GM23248 (cell line): ENCODE measurements at regions not wholly inside any gene's neighbourhood (a gene's known extent, or its start where the extent isn't known, plus 50 kb on each side); places are given as distances from the start of the nearest gene placed in this dataset.

Experiments used
- DNase-seq: peaks from one replicate; pipeline ENCODE4 v3.0.0-alpha.2; 2015
- H2AFZ ChIP-seq: fragments of 200-600 bp; sonication (generic); 2 replicates; pipeline ENCODE4 v1.6.1; 2016; ENCODE audit warnings: antibody characterized with exemption
- H3F3A ChIP-seq: fragments of 200-600 bp; sonication (generic); 2 replicates; pipeline ENCODE4 v1.6.1; 2016; ENCODE audit warnings: mild to moderate bottlenecking, antibody characterized with exemption, mixed run types; ENCODE audit not compliant: insufficient read depth
- H3K27ac ChIP-seq: fragments of 200-600 bp; sonication (generic); 2 replicates; pipeline ENCODE4 v1.5.1; 2016; ENCODE audit warnings: mild to moderate bottlenecking
- H3K27me3 ChIP-seq: fragments of 200-600 bp; sonication (generic); replicated peaks from 2 replicates; pipeline ENCODE4 v1.6.1; 2016; ENCODE audit warnings: mild to moderate bottlenecking; ENCODE audit not compliant: insufficient read depth
- H3K36me3 ChIP-seq: fragments of 200-600 bp; sonication (generic); 2 replicates; pipeline ENCODE4 v1.6.1; 2016; ENCODE audit warnings: low read depth, mild to moderate bottlenecking
- H3K4me1 ChIP-seq: fragments of 200-600 bp; sonication (generic); 2 replicates; pipeline ENCODE4 v1.6.1; 2016; ENCODE audit warnings: mild to moderate bottlenecking; ENCODE audit not compliant: insufficient read depth
- H3K4me2 ChIP-seq: fragments of 200-600 bp; sonication (generic); one replicate; pipeline ENCODE4 v1.6.1; 2016; ENCODE audit warnings: mild to moderate bottlenecking; ENCODE audit not compliant: unreplicated experiment
- H3K4me3 ChIP-seq: fragments of 200-600 bp; sonication (generic); 2 replicates; pipeline ENCODE4 v1.5.1; 2016; ENCODE audit warnings: mild to moderate bottlenecking
- H3K79me2 ChIP-seq: fragments of 200-600 bp; sonication (generic); 2 replicates; pipeline ENCODE4 v1.6.1; 2016; ENCODE audit warnings: mild to moderate bottlenecking; ENCODE audit not compliant: insufficient read depth
- H3K9ac ChIP-seq: fragments of 200-600 bp; sonication (generic); 2 replicates; pipeline ENCODE4 v1.6.1; 2016; ENCODE audit warnings: mild to moderate bottlenecking
- H3K9me2 ChIP-seq: fragments of 200-600 bp; sonication (generic); 2 replicates; pipeline ENCODE4 v1.6.1; 2016; ENCODE audit warnings: mixed run types, mild to moderate bottlenecking, moderate library complexity; ENCODE audit not compliant: insufficient read depth
- H3K9me3 ChIP-seq: fragments of 200-600 bp; sonication (generic); one replicate; pipeline ENCODE4 v1.6.1; 2017; ENCODE audit warnings: low read depth
- H4K20me1 ChIP-seq: fragments of 200-600 bp; sonication (generic); 2 replicates; pipeline ENCODE4 v1.6.0; 2016; ENCODE audit not compliant: insufficient read depth
- EZH2 ChIP-seq: fragments of 200-600 bp; sonication (generic); IDR thresholded peaks from 2 replicates; pipeline ENCODE4 v1.6.1; 2018; ENCODE audit warnings: antibody characterized with exemption, mild to moderate bottlenecking; ENCODE audit not compliant: insufficient read depth, poor library complexity, severe bottlenecking
- EZH2phosphoT487 ChIP-seq: fragments of 200-600 bp; sonication (generic); IDR thresholded peaks from 2 replicates; pipeline ENCODE4 v1.6.1; 2018; ENCODE audit warnings: antibody characterized with exemption, moderate library complexity, mild to moderate bottlenecking, low read depth; ENCODE audit not compliant: insufficient read depth
- WGBS, 2 experiments: methylation state at CpG; one replicate each; pipeline ENCODE4 v1.1.6; 2015 to 2017; ENCODE audit warnings: low lambda C conversion rate in 2 of 2, low coverage in 1 of 2; ENCODE audit errors: missing lambda C conversion rate in 2 of 2; 5-methylcytosine and 5-hydroxymethylcytosine counted together
- in situ Hi-C: fragments of 300-500 bp; cut with MboI; formaldehyde crosslinking; loops from 2 replicates; pipeline ENCODE4 v1.15.0; 2020

GRCh38 chr2:9078405-9078804, 74.9 kb upstream of the MBOAT2 start:
- H3K4me3 ChIP-seq = no peak overlapping the region
- H3F3A ChIP-seq = no peaks in the 10 kb centered on the region
- H4K20me1 ChIP-seq = no peaks in the 10 kb centered on the region
- H3K4me2 ChIP-seq = no peak overlapping the region
- no peak overlapping the region for H3K9ac ChIP-seq
- H3K9me2 ChIP-seq = no peaks in the 10 kb centered on the region
- no peak for DNase-seq
- no peak for TF ChIP-seq EZH2phosphoT487
- no peak for TF ChIP-seq EZH2
- H3K9me3 ChIP-seq = no peaks in the 10 kb centered on the region
- no peak overlapping the region for H2AFZ ChIP-seq
- 90% methylated on average over 8 of the region's 8 CpGs for WGBS, 2 experiments
- H3K79me2 ChIP-seq = no peaks in the 10 kb centered on the region
- no peaks in the 10 kb centered on the region for H3K36me3 ChIP-seq
- H3K4me1 ChIP-seq = no peaks in the 10 kb centered on the region
- no peak overlapping the region for H3K27ac ChIP-seq
- no peaks in the 10 kb centered on the region for H3K27me3 ChIP-seq
- in situ Hi-C loops = no loop called here

- Histone ChIP-seq H3F3A (no peaks in the 10 kb centered on the region), H3K4me2 (no peak overlapping the region), H3K27me3 (no peaks in the 10 kb centered on the region), H3K9ac (no peak overlapping the region), H3K9me2 (no peaks in the 10 kb centered on the region), H2AFZ (no peak overlapping the region), H3K4me3 (no peak overlapping the region), H3K9me3 (no peaks in the 10 kb centered on the region), H3K27ac (no peak overlapping the region), H3K79me2 (no peaks in the 10 kb centered on the region), H3K36me3 (no peaks in the 10 kb centered on the region), H3K4me1 (no peaks in the 10 kb centered on the region), H4K20me1 (no peaks in the 10 kb centered on the region)
- TF ChIP-seq EZH2 = no peak
- TF ChIP-seq EZH2phosphoT487 = no peak
- 82 to 85% methylated on average over 2 of the region's 2 CpGs for whole genome bisulfite sequencing, 2 experiments
- in situ Hi-C loops = no loop called here
- DNase-seq = no peak
Observed at GRCh38 chr2:9077691-9078090, 74.2 kb upstream of the MBOAT2 start.

- H3K4me3 ChIP-seq = no peak overlapping the region
- H3K9me2 ChIP-seq = no peaks in the 10 kb centered on the region
- no peaks in the 10 kb centered on the region for H3K36me3 ChIP-seq
- H4K20me1 ChIP-seq = no peaks in the 10 kb centered on the region
- no peaks in the 10 kb centered on the region for H3K79me2 ChIP-seq
- H3K9ac ChIP-seq = no peak overlapping the region
- H3F3A ChIP-seq = peaks cover 1% of the 10 kb centered on the region; the same call in 1 of the 2 replicates
- 97 to 98% methylated on average over 6 of the region's 6 CpGs for WGBS, 2 experiments
- TF ChIP-seq EZH2phosphoT487 = no peak
- no peak for TF ChIP-seq EZH2
- H3K27me3 ChIP-seq = no peaks in the 10 kb centered on the region
- DNase-seq = no peak
- peaks cover 4% of the 10 kb centered on the region; the same call in 1 of the 2 replicates for H3K4me1 ChIP-seq
- no peak overlapping the region for H3K4me2 ChIP-seq
- no peak overlapping the region for H2AFZ ChIP-seq
- no peak overlapping the region for H3K27ac ChIP-seq
- H3K9me3 ChIP-seq = no peaks in the 10 kb centered on the region
- in situ Hi-C loops = no loop called here
Observed at GRCh38 chr2:9076755-9077154, 73.3 kb upstream of the MBOAT2 start.

- 91 to 96% methylated on average over 1 of the region's 1 CpG for WGBS, 2 experiments
- no peaks in the 10 kb centered on the region for H3K9me2 ChIP-seq
- no peak for TF ChIP-seq EZH2
- no peak for TF ChIP-seq EZH2phosphoT487
- peak overlapping the region; percentile 36; the same call in 1 of the 2 replicates for H2AFZ ChIP-seq
- peaks cover 4% of the 10 kb centered on the region; the same call in 1 of the 2 replicates for H3F3A ChIP-seq
- H3K4me1 ChIP-seq = peaks cover 8% of the 10 kb centered on the region
- DNase-seq = peak; percentile 32
- no peak overlapping the region for H3K4me2 ChIP-seq
- in situ Hi-C loops = no loop called here
- no peaks in the 10 kb centered on the region for H3K36me3 ChIP-seq
- H3K27me3 ChIP-seq = no peaks in the 10 kb centered on the region
- H3K4me3 ChIP-seq = no peak overlapping the region
- H4K20me1 ChIP-seq = no peaks in the 10 kb centered on the region
- H3K9ac ChIP-seq = no peak overlapping the region
- H3K79me2 ChIP-seq = no peaks in the 10 kb centered on the region
- no peaks in the 10 kb centered on the region for H3K9me3 ChIP-seq
- H3K27ac ChIP-seq = no peak overlapping the region
Observed at GRCh38 chr2:9076210-9076609, 72.7 kb upstream of the MBOAT2 start.

- WGBS, 2 experiments = 62 to 68% methylated on average over 6 of the region's 6 CpGs
- H3F3A ChIP-seq = peaks cover 13% of the 10 kb centered on the region
- no peak overlapping the region for H3K4me2 ChIP-seq
- no peaks in the 10 kb centered on the region for H3K9me3 ChIP-seq
- H3K9me2 ChIP-seq = no peaks in the 10 kb centered on the region
- H4K20me1 ChIP-seq = no peaks in the 10 kb centered on the region
- no peak overlapping the region for H3K27ac ChIP-seq
- H3K27me3 ChIP-seq = no peaks in the 10 kb centered on the region
- H3K9ac ChIP-seq = no peak overlapping the region
- in situ Hi-C loops = no loop called here
- H2AFZ ChIP-seq = no peak overlapping the region
- DNase-seq = no peak
- H3K4me3 ChIP-seq = no peak overlapping the region
- no peaks in the 10 kb centered on the region for H3K79me2 ChIP-seq
- TF ChIP-seq EZH2 (no peak), EZH2phosphoT487 (no peak)
- H3K4me1 ChIP-seq = peaks cover 15% of the 10 kb centered on the region
- no peaks in the 10 kb centered on the region for H3K36me3 ChIP-seq
Observed at GRCh38 chr2:9074930-9075329, 71.4 kb upstream of the MBOAT2 start.
